ENCODE measurements at regions not wholly inside any gene's neighbourhood (a gene's known extent, or its start where the extent isn't known, plus 50 kb on each side); places are given as distances from the start of the nearest gene placed in this dataset.

GRCh38 chr5:82446809-82447208 lies 168.7 kb upstream of the RPS23 start:
- TF ChIP-seq CTCF (IDR thresholded peaks at IDR 0.05) (no peak), POLR2A (IDR thresholded peaks at IDR 0.05) (no peak)
